ENCODE measurements at regions not wholly inside any gene's neighbourhood (a gene's known extent, or its start where the extent isn't known, plus 50 kb on each side); places are given as distances from the start of the nearest gene placed in this dataset.
A peak's percentile ranks its signal among the peaks of the same experiment; 100 is the strongest.

DNA sequence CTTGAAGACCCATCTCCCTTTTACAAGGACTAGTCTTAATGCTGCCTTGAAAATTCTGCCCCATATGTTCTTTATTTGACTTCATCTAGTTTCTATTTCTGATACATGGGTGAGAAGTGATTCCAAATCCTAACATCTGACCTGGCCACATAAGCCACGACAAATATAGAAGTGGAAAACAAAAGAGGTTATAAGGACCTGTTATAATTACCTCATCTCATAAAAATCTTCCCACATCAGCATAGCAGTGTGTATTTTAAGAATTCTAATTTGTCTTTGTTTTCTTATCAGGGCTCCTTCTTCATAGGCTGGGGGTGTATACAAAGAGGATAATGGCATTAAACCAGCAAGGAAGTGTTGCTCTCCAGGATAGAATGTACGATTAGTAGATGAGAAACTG is 1007.4 kb downstream of the TTLL7 start:
- Histone ChIP-seq H3K4me3 (no peak overlapping the region), H3K36me3 (no peaks in the 10 kb centered on the region), H3K4me1 (no peaks in the 10 kb centered on the region), H3K9me3 (peaks cover 0 to 3% (median 0%) of the 10 kb centered on the region in 4 donors), H3K27me3 (no peaks in the 10 kb centered on the region), H3K27ac (no peak overlapping the region)
- 43 to 44% methylated on average over 2 of the region's 2 CpGs for WGBS, 2 donors
- ATAC-seq (ENCODE audit: low FRiP score in 2 of 2) = no peak
- TF ChIP-seq EP300 (IDR thresholded peaks at IDR 0.05) (no peak), POLR2AphosphoS5 (IDR thresholded peaks at IDR 0.05) (no peak), POLR2A (IDR thresholded peaks at IDR 0.05) (no peak), CTCF (IDR thresholded peaks at IDR 0.05) (no peak)
- DNase-seq = no peak

- peaks cover 0 to 7% (median 0%) of the 10 kb centered on the region in 4 donors for H3K4me1 ChIP-seq
- no peaks in the 10 kb centered on the region for H3K9me3 ChIP-seq
- DNase-seq = no peak
- no peak for ATAC-seq (ENCODE audit: low FRiP score in 2 of 2)
- no peaks in the 10 kb centered on the region for H3K27me3 ChIP-seq
- no peak overlapping the region for H3K27ac ChIP-seq
- TF ChIP-seq CTCF (IDR thresholded peaks at IDR 0.05) = no peak
- TF ChIP-seq EP300 (IDR thresholded peaks at IDR 0.05) = no peak
- no peak for TF ChIP-seq POLR2AphosphoS5 (IDR thresholded peaks at IDR 0.05)
- no peak for TF ChIP-seq POLR2A (IDR thresholded peaks at IDR 0.05)
- H3K36me3 ChIP-seq = no peaks in the 10 kb centered on the region
- WGBS, 2 donors = 36 to 51% methylated on average over 7 of the region's 7 CpGs
- H3K4me3 ChIP-seq = no peak overlapping the region
Observed at GRCh38 chr1:82979593-82980236, 1019.2 kb downstream of the TTLL7 start.

DNA sequence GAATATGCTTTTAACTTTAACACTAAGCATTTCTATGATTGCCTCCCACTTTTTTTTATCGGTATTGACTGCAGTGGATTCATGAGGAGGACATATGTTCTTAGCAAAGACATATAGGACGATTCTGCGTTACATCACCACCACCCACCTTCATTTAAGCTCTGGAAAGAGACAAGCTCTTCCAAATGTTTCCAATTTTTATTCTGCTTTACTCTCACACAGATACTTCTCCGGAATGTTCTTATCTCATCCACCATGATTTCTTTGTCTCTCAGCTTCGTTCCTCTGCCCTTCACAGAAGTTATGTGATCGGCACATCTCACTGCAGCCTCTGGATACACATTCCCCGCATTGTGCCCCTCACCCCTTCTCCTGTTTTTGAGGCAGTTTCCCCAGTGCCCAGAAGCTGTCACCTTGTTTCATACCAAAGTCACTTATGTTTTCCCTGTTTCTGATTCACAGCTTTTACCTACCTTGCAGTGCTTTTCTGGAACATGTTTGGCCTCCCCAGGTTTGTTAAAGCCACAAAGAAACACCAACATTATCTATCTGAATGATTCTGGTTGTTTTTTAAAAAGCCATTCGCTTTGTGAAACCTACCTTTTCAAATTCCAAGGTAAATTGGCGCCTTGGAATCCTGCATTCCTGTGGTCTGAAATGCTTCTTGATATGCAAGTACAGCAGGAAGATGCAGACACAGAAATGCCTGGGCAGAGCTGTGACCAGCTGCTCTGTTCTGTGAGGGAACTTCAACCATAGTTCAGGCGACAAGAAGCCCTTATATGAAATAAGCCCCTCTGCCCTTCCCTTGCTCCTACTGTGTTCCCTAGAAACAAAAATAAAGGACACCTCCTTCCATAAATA is 1020.2 kb downstream of the TTLL7 start:
- H3K4me3 ChIP-seq = no peak overlapping the region
- H3K27ac ChIP-seq = no peak overlapping the region
- H3K4me1 ChIP-seq = peaks cover 0 to 7% (median 0%) of the 10 kb centered on the region in 4 donors
- DNase-seq (no peak), ATAC-seq (ENCODE audit: low FRiP score in 2 of 2) (no peak)
- no peaks in the 10 kb centered on the region for H3K9me3 ChIP-seq
- TF ChIP-seq EP300 (IDR thresholded peaks at IDR 0.05) (no peak), POLR2A (IDR thresholded peaks at IDR 0.05) (no peak), POLR2AphosphoS5 (IDR thresholded peaks at IDR 0.05) (no peak), CTCF (IDR thresholded peaks at IDR 0.05) (no peak)
- H3K36me3 ChIP-seq = no peaks in the 10 kb centered on the region
- 81 to 86% methylated on average over 10 of the region's 10 CpGs for WGBS, 2 donors
- no peaks in the 10 kb centered on the region for H3K27me3 ChIP-seq

DNA sequence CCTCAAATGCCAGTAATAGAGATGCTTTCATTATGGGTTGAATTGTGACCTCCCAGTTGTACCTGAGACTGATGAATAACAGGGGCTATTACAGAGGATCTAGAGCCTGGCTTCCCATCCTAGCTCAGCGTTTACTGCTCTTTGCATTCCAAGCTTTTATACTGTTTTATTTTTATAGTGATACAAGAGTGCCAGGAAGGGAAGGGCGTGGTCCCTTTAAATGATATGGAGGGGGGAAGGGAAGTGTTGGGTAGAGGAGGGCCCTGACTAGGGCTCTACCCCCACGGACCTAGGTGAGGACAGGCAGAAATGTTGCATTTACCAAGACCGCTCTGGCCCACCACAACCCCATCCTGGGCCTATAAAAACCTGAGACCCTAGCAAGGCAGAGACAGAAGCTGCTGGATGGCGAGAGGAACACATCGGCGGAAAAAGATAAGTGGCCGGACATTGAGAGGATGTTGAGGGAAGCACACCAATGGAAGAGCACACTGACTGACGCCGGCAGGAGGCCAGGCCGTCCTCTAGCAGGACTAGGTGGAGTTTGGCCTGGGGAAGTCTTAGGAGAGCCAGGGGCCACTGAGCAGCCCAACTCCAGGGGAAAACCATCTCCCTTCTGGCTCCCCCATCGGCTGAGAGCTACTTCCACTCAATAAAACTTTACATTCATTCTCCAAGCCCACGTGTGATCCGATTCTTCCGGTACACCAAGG is 1025.9 kb downstream of the TTLL7 start:
- 86 to 88% methylated on average over 15 of the region's 15 CpGs for WGBS, 2 donors
- Histone ChIP-seq H3K9me3 (no peaks in the 10 kb centered on the region), H3K27ac (no peak overlapping the region), H3K36me3 (no peaks in the 10 kb centered on the region), H3K4me3 (no peak overlapping the region), H3K27me3 (no peaks in the 10 kb centered on the region), H3K4me1 (no peaks in the 10 kb centered on the region)
- no peak for TF ChIP-seq POLR2AphosphoS5 (IDR thresholded peaks at IDR 0.05)
- TF ChIP-seq CTCF (IDR thresholded peaks at IDR 0.05) = no peak
- no peak for TF ChIP-seq EP300 (IDR thresholded peaks at IDR 0.05)
- TF ChIP-seq POLR2A (IDR thresholded peaks at IDR 0.05) = no peak
- DNase-seq = peak in 1 of 2 donors; percentile 3
- ATAC-seq (ENCODE audit: low FRiP score in 2 of 2) = no peak

Data from upper lobe of left lung (tissue), 6 donors.